Endothelial cell of umbilical vein (primary cell): ENCODE measurements at regions not wholly inside any gene's neighbourhood (a gene's known extent, or its start where the extent isn't known, plus 50 kb on each side); places are given as distances from the start of the nearest gene placed in this dataset.

Experiments
- BruUV-seq: library from RNA; stranded (reverse); fragments of 400-500 nt; replicated peaks from 2 replicates; lab custom pipeline; 2021; lab: Mats Ljungman, UMichigan
- CTCF ChIA-PET: fragments of 300-600, 350-600 bp; sonication (Branson Sonifier 250); formaldehyde crosslinking; loops from one replicate; lab custom pipeline; 2021; ENCODE audit warnings: antibody characterized with exemption, inconsistent platforms; lab: Charles Lee
- POLR2A ChIA-PET: fragments of 300-600, 350-600 bp; sonication (Branson Sonifier 250); formaldehyde crosslinking; loops from one replicate; lab custom pipeline; 2021; ENCODE audit warnings: antibody characterized with exemption, inconsistent platforms; lab: Charles Lee
- DNase-seq: peaks from one replicate; pipeline ENCODE4 v3.0.0-alpha.2; 2011; ENCODE audit warnings: low read depth, low spot score
- FAIRE-seq: peaks from 2 replicates; lab custom pipeline; 2011; peaks lifted over from hg19 to GRCh38; lab: Jason Lieb, UNC
- H2AFZ ChIP-seq: 2 replicates; pipeline ENCODE4 v1.6.0; 2012; ENCODE audit warnings: low read depth, low read length, control low read depth, inconsistent platforms
- H3K27ac ChIP-seq: 2 replicates; pipeline ENCODE4 v1.5.1; 2011; ENCODE audit warnings: low read depth, mild to moderate bottlenecking, control low read depth, low read length, moderate library complexity; ENCODE audit not compliant: insufficient read depth
- H3K27me3 ChIP-seq, 2 experiments: 2 replicates each; pipeline versions ENCODE4 v1.6.0 to v1.6.1; 2011; ENCODE audit warnings: low read length in 2 of 2, mixed read lengths in 1 of 2; ENCODE audit not compliant: control insufficient read depth in 2 of 2, insufficient read depth in 2 of 2
- H3K36me3 ChIP-seq, 2 experiments: 2 replicates in 1 of 2; 3 replicates in 1 of 2; pipeline ENCODE4 v1.5.1; 2011; ENCODE audit warnings: low read length in 2 of 2, mild to moderate bottlenecking in 1 of 2, moderate library complexity in 1 of 2; ENCODE audit not compliant: control insufficient read depth in 2 of 2, insufficient read depth in 2 of 2; ENCODE audit errors: extremely low read depth in 1 of 2
- H3K4me1 ChIP-seq: 3 replicates; pipeline ENCODE4 v1.5.1; 2011; ENCODE audit warnings: mild to moderate bottlenecking, low read length; ENCODE audit not compliant: control insufficient read depth, insufficient read depth; ENCODE audit errors: extremely low read depth
- H3K4me2 ChIP-seq: 2 replicates; pipeline ENCODE4 v1.6.1; 2011; ENCODE audit warnings: low read length, control low read depth, mixed read lengths; ENCODE audit not compliant: insufficient read depth
- H3K4me3 ChIP-seq, 3 experiments: fragments of 200-600 bp in 1 of 3; sonication (generic), shearing (Covaris generic) in 1 of 3; replicated peaks in 1 of 3; 2 replicates each; pipeline ENCODE4 v1.5.1; 2011 to 2016; ENCODE audit warnings: control low read depth in 3 of 3, low read length in 3 of 3, mild to moderate bottlenecking in 2 of 3, inconsistent platforms in 1 of 3, low read depth in 1 of 3, moderate library complexity in 1 of 3; ENCODE audit not compliant: insufficient read depth in 1 of 3
- H3K79me2 ChIP-seq: 2 replicates; pipeline ENCODE4 v1.6.0; 2012; ENCODE audit warnings: low read length, inconsistent platforms; ENCODE audit not compliant: control insufficient read depth, insufficient read depth
- H3K9ac ChIP-seq: replicated peaks from 2 replicates; pipeline ENCODE3; 2011; ENCODE audit warnings: low read length, control low read depth; ENCODE audit not compliant: insufficient read depth; ENCODE audit errors: extremely low read depth
- H3K9me1 ChIP-seq: replicated peaks from 3 replicates; pipeline ENCODE4 v1.6.0; 2011; ENCODE audit warnings: mild to moderate bottlenecking, low read length; ENCODE audit not compliant: control insufficient read depth, insufficient read depth; ENCODE audit errors: extremely low read depth
- H3K9me3 ChIP-seq: replicated peaks from 2 replicates; pipeline ENCODE4 v1.5.1; 2012; ENCODE audit warnings: low read length, inconsistent platforms; ENCODE audit not compliant: control insufficient read depth, insufficient read depth
- H4K20me1 ChIP-seq: replicated peaks from 2 replicates; pipeline ENCODE3; 2011; ENCODE audit warnings: mild to moderate bottlenecking, low read length; ENCODE audit not compliant: control insufficient read depth, insufficient read depth; ENCODE audit errors: extremely low read depth
- CTCF ChIP-seq, 2 donors: IDR thresholded peaks; 1 replicate in 1 of 2; 2 replicates in 1 of 2; pipeline ENCODE4 v1.5.1; 2011; ENCODE audit warnings: low read length in 2 of 2, mild to moderate bottlenecking in 2 of 2, moderate library complexity in 2 of 2, control low read depth in 1 of 2, inconsistent platforms in 1 of 2, low read depth in 1 of 2; ENCODE audit not compliant: insufficient read depth in 1 of 2; ENCODE audit errors: extremely low read depth in 1 of 2
- EZH2 ChIP-seq: IDR thresholded peaks from 2 replicates; pipeline ENCODE4 v1.6.1; 2012; ENCODE audit warnings: borderline replicate concordance, low read depth, mild to moderate bottlenecking, moderate library complexity, low read length, inconsistent platforms; ENCODE audit not compliant: severe bottlenecking
- FOS ChIP-seq: IDR thresholded peaks from 2 replicates; pipeline ENCODE4 v1.6.1; 2011; ENCODE audit warnings: mild to moderate bottlenecking, low read length, moderate library complexity, borderline replicate concordance; ENCODE audit not compliant: insufficient read depth
- GATA2 ChIP-seq: IDR thresholded peaks from 2 replicates; pipeline ENCODE4 v1.7.0; 2011; ENCODE audit warnings: low read depth, mild to moderate bottlenecking, moderate library complexity, mixed read lengths, low read length; ENCODE audit not compliant: insufficient read length, insufficient read depth
- JUN ChIP-seq: IDR thresholded peaks from 2 replicates; pipeline ENCODE4 v1.6.1; 2011; ENCODE audit warnings: borderline replicate concordance, low read depth; ENCODE audit not compliant: insufficient read length, insufficient read depth
- MAX ChIP-seq: IDR thresholded peaks from 2 replicates; pipeline ENCODE4 v1.6.1; 2011; ENCODE audit not compliant: insufficient read depth, insufficient read length
- MYC ChIP-seq: IDR thresholded peaks from one replicate; pipeline ENCODE4 v1.6.1; 2011; ENCODE audit warnings: mild to moderate bottlenecking, low read depth, low read length
- POLR2A ChIP-seq: IDR thresholded peaks from 2 replicates; pipeline ENCODE4 v1.6.1; 2012; ENCODE audit warnings: low read depth, mild to moderate bottlenecking, control low read depth, low read length
- POLR2AphosphoS5 ChIP-seq: IDR thresholded peaks from 2 replicates; pipeline ENCODE4 v1.6.1; 2012; ENCODE audit warnings: low read depth, mild to moderate bottlenecking, control low read depth, low read length, moderate library complexity; ENCODE audit not compliant: insufficient read depth
- dilution Hi-C: fragments of 300-500 bp; cut with MboI; formaldehyde crosslinking; loops from one replicate; pipeline ENCODE4 v1.15.0; 2019; ENCODE audit warnings: low sequenced_read_pairs; ENCODE audit not compliant: extremely low pct_ligation_motif_present
- intact Hi-C: fragments of 100-400 bp; cut with micrococcal nuclease; formaldehyde crosslinking; loops from one replicate; pipeline ENCODE4 v1.10.0; 2022

- Histone ChIP-seq H3K79me2 (no peaks in the 10 kb centered on the region), H3K9ac (no peak overlapping the region), H3K9me3 (no peaks in the 10 kb centered on the region), H3K4me1 (no peaks in the 10 kb centered on the region), H4K20me1 (no peaks in the 10 kb centered on the region), H3K9me1 (no peaks in the 10 kb centered on the region), H3K36me3 (no peaks in the 10 kb centered on the region), H3K27ac (no peak overlapping the region), H3K27me3 (no peaks in the 10 kb centered on the region), H3K4me3 (no peak overlapping the region), H3K4me2 (no peak overlapping the region), H2AFZ (no peak overlapping the region)
- dilution Hi-C loops: no loop called here
- intact Hi-C loops: no loop called here
- DNase-seq (no peak), FAIRE-seq (no peak)
- TF ChIP-seq EZH2: no peak
- ChIA-PET CTCF (no interaction called here), POLR2A (no interaction called here)
- no TSS peak for BruUV-seq
Measured at GRCh38 chr16:73289232-73289631, 241.3 kb upstream of the ZFHX3 start.

GRCh38 chr16:73288520-73288919, 240.6 kb upstream of the ZFHX3 start:
- H3K4me3 ChIP-seq: no peak overlapping the region
- dilution Hi-C loops (no loop called here), intact Hi-C loops (no loop called here)
- no peaks in the 10 kb centered on the region for H3K36me3 ChIP-seq
- H4K20me1 ChIP-seq: no peaks in the 10 kb centered on the region
- no peak overlapping the region for H3K9ac ChIP-seq
- ChIA-PET CTCF (no interaction called here), POLR2A (no interaction called here)
- H3K27me3 ChIP-seq: no peaks in the 10 kb centered on the region
- no peak for TF ChIP-seq POLR2A
- no peak for TF ChIP-seq MAX
- TF ChIP-seq MYC: no peak
- no peak for TF ChIP-seq FOS
- no peak for TF ChIP-seq CTCF (IDR thresholded peaks at IDR 0.05; ENCODE audit: extremely low read depth in 1 of 2, insufficient read depth in 1 of 2, low read depth in 1 of 2, low read length in 2 of 2)
- no peak for TF ChIP-seq POLR2AphosphoS5
- no peak for TF ChIP-seq GATA2
- TF ChIP-seq JUN: no peak
- no peak for TF ChIP-seq EZH2
- H3K9me1 ChIP-seq: no peaks in the 10 kb centered on the region
- DNase-seq (no peak), FAIRE-seq (no peak)
- no peak overlapping the region for H3K27ac ChIP-seq
- no peaks in the 10 kb centered on the region for H3K9me3 ChIP-seq
- H3K4me1 ChIP-seq: no peaks in the 10 kb centered on the region
- H2AFZ ChIP-seq: no peak overlapping the region
- BruUV-seq: no TSS peak
- no peak overlapping the region for H3K4me2 ChIP-seq
- H3K79me2 ChIP-seq: no peaks in the 10 kb centered on the region
